BE2C (cell line): ENCODE measurements at regions not wholly inside any gene's neighbourhood (a gene's known extent, or its start where the extent isn't known, plus 50 kb on each side); places are given as distances from the start of the nearest gene placed in this dataset.
"Not testable (repeated sequence)": the region's sequence is repeated elsewhere in the genome, so short reads cannot be mapped to it uniquely, and the experiment has no call there.

ENCODE experiments used
- DNase-seq: peaks from one replicate; pipeline ENCODE4 v3.0.0-alpha.2; 2020
- H3K27me3 ChIP-seq: fragments of 250-450 bp; sonication (Bioruptor Pico); 2 replicates; pipeline ENCODE4 v1.5.1; 2020; ENCODE audit warnings: mild to moderate bottlenecking
- H3K36me3 ChIP-seq: fragments of 250-450 bp; sonication (Bioruptor Pico); 2 replicates; pipeline ENCODE4 v1.5.1; 2020; ENCODE audit warnings: mild to moderate bottlenecking
- H3K4me1 ChIP-seq: fragments of 250-450 bp; sonication (Bioruptor Pico); 2 replicates; pipeline ENCODE4 v1.5.1; 2020
- H3K4me3 ChIP-seq: 2 replicates; pipeline ENCODE4 v1.5.1; 2011; ENCODE audit warnings: low read depth, low read length
- H3K9me3 ChIP-seq: fragments of 250-450 bp; sonication (Bioruptor Pico); 2 replicates; pipeline ENCODE4 v1.5.1; 2020
- TF ChIP-seq, protein P1 (sequence below): IDR thresholded peaks from 2 replicates; pipeline ENCODE4 v1.5.1; 2012; ENCODE audit warnings: mild to moderate bottlenecking, low read depth, low read length

DNA sequence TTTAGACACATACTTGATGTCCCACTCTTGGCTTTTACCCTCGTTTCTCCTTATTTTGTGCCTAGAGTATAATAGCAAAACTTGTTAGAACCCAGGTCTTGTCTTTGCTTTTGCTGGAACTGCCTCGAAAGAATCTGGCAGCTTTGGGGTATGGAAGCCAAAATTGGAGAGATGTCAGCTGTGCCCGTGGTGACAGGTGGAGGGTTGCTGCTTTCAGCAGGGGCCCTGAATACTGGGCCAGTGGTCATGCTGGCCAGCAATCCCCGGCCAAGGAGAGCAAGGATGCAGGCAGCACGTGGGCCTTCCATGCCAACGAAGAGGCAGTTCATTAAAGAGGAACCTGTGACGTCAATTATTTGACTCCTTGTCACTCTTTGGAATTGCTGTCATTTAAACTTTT, 181.1 kb downstream of the HIPK3 start:
- Histone ChIP-seq H3K9me3 (no peaks in the 10 kb centered on the region), H3K36me3 (no peaks in the 10 kb centered on the region), H3K4me3 (no peak overlapping the region), H3K27me3 (no peaks in the 10 kb centered on the region), H3K4me1 (no peaks in the 10 kb centered on the region)
- no peak for DNase-seq
- TF ChIP-seq, protein P1, sequence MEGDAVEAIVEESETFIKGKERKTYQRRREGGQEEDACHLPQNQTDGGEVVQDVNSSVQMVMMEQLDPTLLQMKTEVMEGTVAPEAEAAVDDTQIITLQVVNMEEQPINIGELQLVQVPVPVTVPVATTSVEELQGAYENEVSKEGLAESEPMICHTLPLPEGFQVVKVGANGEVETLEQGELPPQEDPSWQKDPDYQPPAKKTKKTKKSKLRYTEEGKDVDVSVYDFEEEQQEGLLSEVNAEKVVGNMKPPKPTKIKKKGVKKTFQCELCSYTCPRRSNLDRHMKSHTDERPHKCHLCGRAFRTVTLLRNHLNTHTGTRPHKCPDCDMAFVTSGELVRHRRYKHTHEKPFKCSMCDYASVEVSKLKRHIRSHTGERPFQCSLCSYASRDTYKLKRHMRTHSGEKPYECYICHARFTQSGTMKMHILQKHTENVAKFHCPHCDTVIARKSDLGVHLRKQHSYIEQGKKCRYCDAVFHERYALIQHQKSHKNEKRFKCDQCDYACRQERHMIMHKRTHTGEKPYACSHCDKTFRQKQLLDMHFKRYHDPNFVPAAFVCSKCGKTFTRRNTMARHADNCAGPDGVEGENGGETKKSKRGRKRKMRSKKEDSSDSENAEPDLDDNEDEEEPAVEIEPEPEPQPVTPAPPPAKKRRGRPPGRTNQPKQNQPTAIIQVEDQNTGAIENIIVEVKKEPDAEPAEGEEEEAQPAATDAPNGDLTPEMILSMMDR: no peak

DNA sequence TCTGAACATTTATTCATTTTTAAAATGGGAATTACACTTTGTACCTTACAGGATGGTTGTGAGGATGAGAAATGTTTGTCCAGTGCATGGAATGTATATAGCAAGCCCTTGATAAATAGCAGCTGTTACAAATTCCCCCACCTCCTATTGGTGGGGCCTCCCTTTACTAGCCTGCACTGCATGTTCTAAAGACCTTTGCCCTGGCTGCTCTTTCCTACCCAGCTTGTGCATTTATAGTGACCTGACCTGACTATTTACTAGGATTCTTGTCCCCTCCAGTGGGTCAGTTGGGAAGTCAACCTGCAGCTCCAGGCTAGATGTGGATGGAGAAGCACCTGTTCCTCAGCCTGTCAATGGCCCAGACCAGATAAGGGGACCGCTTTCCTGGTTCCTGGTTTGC, 180.3 kb downstream of the HIPK3 start:
- TF ChIP-seq, protein P1: no peak
- Histone ChIP-seq H3K27me3 (no peaks in the 10 kb centered on the region), H3K9me3 (no peaks in the 10 kb centered on the region), H3K4me1 (no peaks in the 10 kb centered on the region), H3K4me3 (no peak overlapping the region), H3K36me3 (no peaks in the 10 kb centered on the region)
- DNase-seq: no peak

DNA sequence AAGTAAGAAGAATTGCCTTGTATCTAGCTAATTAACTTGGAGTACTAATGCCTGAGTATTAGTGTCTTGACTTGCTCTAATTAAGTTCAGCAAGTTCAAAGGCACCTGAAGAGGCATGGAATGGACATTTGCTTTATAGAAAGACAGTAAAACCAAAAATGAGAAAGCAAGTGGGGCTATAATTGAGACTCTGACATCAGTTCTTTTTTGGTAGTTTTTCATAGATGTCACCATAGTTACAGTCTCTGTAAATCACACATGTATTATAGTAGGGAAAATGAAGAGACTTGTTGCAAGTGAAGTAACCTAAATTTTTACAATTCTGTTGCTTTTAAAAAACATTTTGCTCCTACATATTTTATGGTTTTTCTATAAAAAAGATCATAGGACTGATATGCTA, 178.0 kb downstream of the HIPK3 start:
- Histone ChIP-seq H3K36me3 (no peaks in the 10 kb centered on the region), H3K9me3 (no peaks in the 10 kb centered on the region), H3K4me3 (no peak overlapping the region), H3K4me1 (no peaks in the 10 kb centered on the region), H3K27me3 (no peaks in the 10 kb centered on the region)
- no peak for DNase-seq
- TF ChIP-seq, protein P1: no peak

DNA sequence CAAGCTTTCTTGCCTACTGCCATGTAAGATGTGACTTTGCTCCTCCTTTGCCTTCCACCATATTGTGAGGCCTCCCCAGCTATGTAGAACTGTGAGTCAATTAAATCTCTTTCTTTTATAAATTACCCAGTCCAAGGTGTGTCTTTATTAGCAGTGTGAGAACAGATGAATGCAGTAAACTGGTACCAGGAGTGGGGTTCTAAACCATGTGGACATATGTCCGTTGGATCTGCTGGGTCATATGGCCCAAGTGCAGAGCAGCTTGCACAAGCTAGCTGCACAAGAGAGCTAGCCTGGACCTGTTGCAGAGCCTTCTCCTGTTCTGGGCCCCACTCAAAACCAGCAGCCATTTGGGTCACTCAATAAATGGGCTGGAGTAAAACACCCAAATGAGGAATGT, 177.1 kb downstream of the HIPK3 start:
- no peaks in the 10 kb centered on the region for H3K9me3 ChIP-seq
- TF ChIP-seq, protein P1: no peak
- H3K4me3 ChIP-seq: no peak overlapping the region
- no peak for DNase-seq
- no peaks in the 10 kb centered on the region for H3K27me3 ChIP-seq
- no peaks in the 10 kb centered on the region for H3K36me3 ChIP-seq
- no peaks in the 10 kb centered on the region for H3K4me1 ChIP-seq

DNA sequence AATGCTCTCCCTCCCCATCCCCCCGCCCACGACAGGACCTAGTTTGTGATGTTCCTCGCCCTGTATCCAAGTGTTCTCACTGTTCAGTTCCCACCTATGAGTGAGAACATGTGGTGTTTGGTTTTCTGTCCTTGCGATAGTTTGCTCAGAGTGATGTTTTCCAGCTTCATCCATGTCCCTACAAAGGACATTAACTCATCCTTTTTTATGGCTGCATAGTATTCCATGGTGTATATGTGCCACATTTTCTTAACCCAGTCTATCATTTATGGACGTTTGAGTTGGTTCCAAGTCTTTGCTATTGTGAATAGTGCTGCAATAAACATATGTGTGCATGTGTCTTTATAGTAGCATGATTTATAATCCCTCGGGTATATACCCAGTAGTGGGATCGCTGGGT, 171.3 kb downstream of the HIPK3 start:
- H3K36me3 ChIP-seq, H3K9me3 ChIP-seq, DNase-seq, H3K4me3 ChIP-seq, H3K4me1 ChIP-seq, H3K27me3 ChIP-seq: not testable (repeated sequence)

DNA sequence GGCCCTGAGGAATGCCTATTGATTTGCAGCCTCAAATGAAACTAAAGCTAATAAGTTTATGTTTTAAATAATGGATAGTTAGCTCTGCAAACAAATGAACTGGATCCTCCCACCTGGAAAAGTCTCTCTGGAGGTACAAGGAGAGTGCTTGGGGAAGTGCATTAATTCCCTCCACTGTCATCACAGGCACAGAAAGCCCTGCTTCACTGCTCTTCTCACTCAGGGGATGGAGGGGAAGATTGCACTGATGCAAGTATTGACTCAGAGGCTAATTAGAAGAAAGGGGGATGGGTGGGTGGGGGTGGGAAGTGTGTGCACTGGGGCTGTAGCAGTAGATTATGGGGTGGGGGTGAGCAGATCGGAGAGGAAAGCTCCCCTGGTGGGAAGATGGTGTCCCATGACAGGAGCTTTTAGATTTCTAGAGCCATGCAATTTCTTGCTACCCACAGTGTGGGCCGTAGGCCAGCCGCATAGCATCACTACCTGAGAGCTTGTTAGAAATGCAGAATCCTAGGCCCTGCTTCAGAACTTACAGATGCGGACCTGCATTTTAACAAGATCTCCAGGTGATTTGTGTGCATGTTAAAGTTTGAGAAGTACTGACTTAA, 163.9 kb downstream of the HIPK3 start:
- no peaks in the 10 kb centered on the region for H3K4me1 ChIP-seq
- H3K4me3 ChIP-seq: no peak overlapping the region
- DNase-seq: no peak
- no peaks in the 10 kb centered on the region for H3K27me3 ChIP-seq
- no peaks in the 10 kb centered on the region for H3K36me3 ChIP-seq
- TF ChIP-seq, protein P1: no peak
- no peaks in the 10 kb centered on the region for H3K9me3 ChIP-seq

DNA sequence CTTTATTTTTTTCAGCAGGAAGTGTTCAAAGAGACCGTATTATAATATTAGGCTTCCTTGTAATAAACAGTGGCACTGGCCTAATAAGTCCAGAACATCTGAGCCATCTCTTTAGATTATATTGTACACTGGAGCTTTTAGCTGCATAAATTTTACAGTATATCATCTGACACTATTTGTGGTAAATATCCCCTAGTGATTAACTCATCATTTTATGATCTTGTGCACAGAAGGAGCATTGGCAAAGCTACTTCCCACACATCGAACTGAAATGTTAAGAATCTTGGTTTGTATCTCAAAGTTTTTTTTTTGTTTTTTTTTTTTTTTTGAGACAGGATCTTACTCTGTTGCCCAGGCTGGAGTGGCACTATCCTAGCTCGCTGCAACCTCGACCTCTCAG, 162.7 kb downstream of the HIPK3 start:
- no peak overlapping the region for H3K4me3 ChIP-seq
- DNase-seq: no peak

More for the DNA sequence above, 162.7 kb downstream of the HIPK3 start:
- Histone ChIP-seq H3K9me3 (no peaks in the 10 kb centered on the region), H3K4me1 (no peaks in the 10 kb centered on the region), H3K27me3 (no peaks in the 10 kb centered on the region), H3K36me3 (no peaks in the 10 kb centered on the region)
- TF ChIP-seq, protein P1: no peak
